ENCODE measurements at regions not wholly inside any gene's neighbourhood (a gene's known extent, or its start where the extent isn't known, plus 50 kb on each side); places are given as distances from the start of the nearest gene placed in this dataset.

- no peak for TF ChIP-seq EP300 (IDR thresholded peaks at IDR 0.05)
- no peak for TF ChIP-seq CTCF (IDR thresholded peaks at IDR 0.05)
These were observed 88.0 kb upstream of the ZNF536 start for GRCh38 chr19:30284209-30284608.
